ENCODE measurements at regions not wholly inside any gene's neighbourhood (a gene's known extent, or its start where the extent isn't known, plus 50 kb on each side); places are given as distances from the start of the nearest gene placed in this dataset.

GRCh38 chr16:87150681-87151280, 166.4 kb downstream of the C16orf95 start:
- TF ChIP-seq EZH2 (IDR thresholded peaks at IDR 0.05; ENCODE audit: borderline replicate concordance, low read depth, low read length, poor library complexity, severe bottlenecking), result no peak
- no peak for TF ChIP-seq CTCF (conservative IDR thresholded peaks at IDR 0.05; ENCODE audit: low read depth, low read length)
